Neural cell (in vitro differentiated cells): ENCODE measurements at regions not wholly inside any gene's neighbourhood (a gene's known extent, or its start where the extent isn't known, plus 50 kb on each side); places are given as distances from the start of the nearest gene placed in this dataset.

Source experiments
- H2AFZ ChIP-seq: fragments of 200-600, 300-800 bp; sonication (generic), shearing (Covaris generic); 2 replicates; pipeline ENCODE4 v1.6.0; 2014; ENCODE audit warnings: low read depth, mild to moderate bottlenecking, antibody characterized with exemption, low read length, moderate library complexity
- H3F3A ChIP-seq: fragments of 200-600 bp; shearing (Covaris generic); 2 replicates; pipeline ENCODE4 v1.6.1; 2016; ENCODE audit warnings: mild to moderate bottlenecking, moderate library complexity, mixed read lengths, antibody characterized with exemption, low read length; ENCODE audit not compliant: insufficient read depth, poor library complexity, severe bottlenecking
- H3K27ac ChIP-seq: fragments of 200-600, 300-800 bp; sonication (generic), shearing (Covaris generic); 2 replicates; pipeline ENCODE4 v1.5.1; 2014; ENCODE audit warnings: mild to moderate bottlenecking, low read length, moderate library complexity
- H3K27me3 ChIP-seq: fragments of 300-800, 200-600 bp; sonication (generic), shearing (Covaris generic); 2 replicates; pipeline ENCODE4 v1.6.0; 2014; ENCODE audit warnings: mild to moderate bottlenecking, low read depth, low read length, moderate library complexity; ENCODE audit not compliant: insufficient read depth
- H3K36me3 ChIP-seq: fragments of 300-800, 200-600 bp; sonication (generic), shearing (Covaris generic); 2 replicates; pipeline ENCODE4 v1.5.1; 2014; ENCODE audit warnings: mild to moderate bottlenecking, antibody characterized with exemption, low read length, moderate library complexity; ENCODE audit not compliant: insufficient read depth
- H3K4me2 ChIP-seq: fragments of 300-800, 200-600 bp; sonication (generic), shearing (Covaris generic); 2 replicates; pipeline ENCODE4 v1.6.0; 2014; ENCODE audit warnings: mild to moderate bottlenecking, low read length
- H3K4me3 ChIP-seq: fragments of 300-800, 200-600 bp; sonication (generic), shearing (Covaris generic); 2 replicates; pipeline ENCODE4 v1.5.1; 2014; ENCODE audit warnings: mild to moderate bottlenecking, low read length, moderate library complexity
- H3K79me2 ChIP-seq: fragments of 200-600 bp; shearing (Covaris generic); replicated peaks from 2 replicates; pipeline ENCODE4 v1.6.0; 2014; ENCODE audit warnings: mild to moderate bottlenecking, low read length, moderate library complexity; ENCODE audit not compliant: insufficient read depth
- H3K9ac ChIP-seq: fragments of 300-800, 200-600 bp; sonication (generic), shearing (Covaris generic); 2 replicates; pipeline ENCODE4 v1.6.1; 2016; ENCODE audit warnings: mild to moderate bottlenecking, low read length, mixed read lengths
- H3K9me2 ChIP-seq: fragments of 200-600 bp; shearing (Covaris generic); 2 replicates; pipeline ENCODE4 v1.6.1; 2016; ENCODE audit warnings: mild to moderate bottlenecking, low read length, mixed read lengths; ENCODE audit not compliant: insufficient read depth
- H3K9me3 ChIP-seq: fragments of 200-600, 300-800 bp; sonication (generic), shearing (Covaris generic); 2 replicates; pipeline ENCODE4 v1.6.1; 2016; ENCODE audit warnings: mild to moderate bottlenecking, mixed run types, low read length, moderate library complexity, mixed read lengths
- H4K20me1 ChIP-seq: fragments of 200-600 bp; shearing (Covaris generic); 2 replicates; pipeline ENCODE4 v1.6.1; 2016; ENCODE audit warnings: mild to moderate bottlenecking, mixed run types; ENCODE audit not compliant: insufficient read depth
- CTCF ChIP-seq: fragments of 450-650 bp; IDR thresholded peaks from 2 replicates; pipeline ENCODE4 v1.5.1; 2014; ENCODE audit warnings: antibody characterized with exemption, mild to moderate bottlenecking, moderate library complexity; ENCODE audit not compliant: poor library complexity, severe bottlenecking
- EP300 ChIP-seq: fragments of 450-650 bp; conservative IDR thresholded peaks from 2 replicates; pipeline ENCODE4 v1.6.1; 2014; ENCODE audit warnings: antibody characterized with exemption, mild to moderate bottlenecking, moderate library complexity; ENCODE audit not compliant: poor library complexity, severe bottlenecking
- EZH2 ChIP-seq: fragments of 200-600, 300-800 bp; shearing (Covaris generic), sonication (generic); IDR thresholded peaks from 2 replicates; pipeline ENCODE4 v1.6.1; 2014; ENCODE audit warnings: antibody characterized with exemption, low read length, borderline replicate concordance, mild to moderate bottlenecking; ENCODE audit not compliant: insufficient read depth, poor library complexity, severe bottlenecking
- MXI1 ChIP-seq: fragments of 450-650 bp; conservative IDR thresholded peaks from 2 replicates; pipeline ENCODE4 v1.6.1; 2014; ENCODE audit warnings: antibody characterized with exemption, mild to moderate bottlenecking; ENCODE audit not compliant: poor library complexity, severe bottlenecking
- POLR2AphosphoS5 ChIP-seq: IDR thresholded peaks from 2 replicates; pipeline ENCODE4 v1.6.1; 2012
- RAD21 ChIP-seq: fragments of 450-650 bp; conservative IDR thresholded peaks from 2 replicates; pipeline ENCODE4 v1.6.1; 2014; ENCODE audit warnings: antibody characterized with exemption, mild to moderate bottlenecking, moderate library complexity
- REST ChIP-seq: IDR thresholded peaks from 2 replicates; pipeline ENCODE4 v1.6.1; 2012; ENCODE audit warnings: borderline replicate concordance
- SMC3 ChIP-seq: fragments of 450-650 bp; conservative IDR thresholded peaks from 2 replicates; pipeline ENCODE4 v1.6.1; 2014; ENCODE audit warnings: antibody characterized with exemption, mild to moderate bottlenecking, moderate library complexity; ENCODE audit not compliant: poor library complexity
- TAF1 ChIP-seq: IDR thresholded peaks from 2 replicates; pipeline ENCODE4 v1.6.1; 2012; ENCODE audit warnings: low read depth

GRCh38 chr3:124168271-124168670 lies 176.3 kb upstream of the ROPN1 start:
- Histone ChIP-seq H3K27ac (no peak overlapping the region), H3K9me3 (no peaks in the 10 kb centered on the region), H3K9ac (no peak overlapping the region), H3F3A (no peaks in the 10 kb centered on the region), H3K9me2 (no peaks in the 10 kb centered on the region), H4K20me1 (no peaks in the 10 kb centered on the region), H3K4me2 (no peak overlapping the region), H3K36me3 (no peaks in the 10 kb centered on the region), H2AFZ (no peak overlapping the region), H3K4me3 (no peak overlapping the region), H3K79me2 (peaks cover 2% of the 10 kb centered on the region), H3K27me3 (no peaks in the 10 kb centered on the region)
- TF ChIP-seq POLR2AphosphoS5 (no peak), EP300 (no peak), EZH2 (no peak), CTCF (no peak), TAF1 (no peak), SMC3 (no peak), REST (no peak), RAD21 (no peak), MXI1 (no peak)

DNA sequence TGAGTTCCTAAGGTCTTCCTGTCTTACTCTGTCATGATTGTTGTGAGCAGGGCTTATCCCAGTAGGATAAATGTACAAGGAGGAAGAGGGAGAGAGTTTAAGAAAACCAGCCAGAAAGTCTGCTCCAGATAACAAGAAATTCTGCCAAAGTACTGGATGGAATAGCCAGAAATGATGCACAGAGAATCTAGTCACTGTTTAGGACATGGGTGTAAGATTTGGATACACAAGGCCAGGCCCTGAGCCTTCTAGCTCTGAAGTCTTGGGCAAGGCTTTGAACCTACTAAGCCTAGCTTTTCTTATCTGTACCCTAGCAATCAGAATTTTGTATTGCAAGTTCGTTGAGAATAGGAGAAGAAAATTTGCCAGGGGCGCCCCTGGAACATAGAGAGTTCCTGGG lies 180.4 kb upstream of the ROPN1 start:
- no peaks in the 10 kb centered on the region for H3K9me2 ChIP-seq
- no peaks in the 10 kb centered on the region for H3F3A ChIP-seq
- no peak overlapping the region for H3K27ac ChIP-seq
- no peak overlapping the region for H3K4me3 ChIP-seq
- no peak overlapping the region for H2AFZ ChIP-seq
- H3K4me2 ChIP-seq: no peak overlapping the region
- H3K36me3 ChIP-seq: no peaks in the 10 kb centered on the region
- TF ChIP-seq POLR2AphosphoS5: no peak
- TF ChIP-seq MXI1: no peak
- TF ChIP-seq REST: no peak
- no peak for TF ChIP-seq EP300
- no peak for TF ChIP-seq EZH2
- TF ChIP-seq RAD21: no peak
- no peak for TF ChIP-seq SMC3
- no peak for TF ChIP-seq CTCF
- H3K79me2 ChIP-seq: peaks cover 3% of the 10 kb centered on the region
- no peaks in the 10 kb centered on the region for H4K20me1 ChIP-seq
- no peaks in the 10 kb centered on the region for H3K27me3 ChIP-seq
- no peak overlapping the region for H3K9ac ChIP-seq
- H3K9me3 ChIP-seq: no peaks in the 10 kb centered on the region
